ENCODE measurements at regions not wholly inside any gene's neighbourhood (a gene's known extent, or its start where the extent isn't known, plus 50 kb on each side); places are given as distances from the start of the nearest gene placed in this dataset.

GRCh38 chr3:139870000-139870675 is 64.8 kb upstream of the CLSTN2 start:
- Histone ChIP-seq H3K4me3 (replicated peaks; ENCODE audit: insufficient read depth, low read length) (no peak overlapping the region), H3K27me3 (ENCODE audit: insufficient read depth, poor library complexity, severe bottlenecking) (no peaks in the 10 kb centered on the region), H3K27ac (replicated peaks) (no peak overlapping the region)
- TF ChIP-seq REST (IDR thresholded peaks at IDR 0.05; ENCODE audit: insufficient replicate concordance, low read depth) (no peak), CTCF (IDR thresholded peaks at IDR 0.05; ENCODE audit: insufficient read depth, low read length) (no peak), SPI1 (IDR thresholded peaks at IDR 0.05; ENCODE audit: borderline replicate concordance, low read depth) (no peak), POLR2AphosphoS5 (IDR thresholded peaks at IDR 0.05; ENCODE audit: low read depth) (no peak), GABPA (IDR thresholded peaks at IDR 0.05; ENCODE audit: low read depth) (no peak)
- DNase-seq (ENCODE audit: low read depth in 1 of 2, low spot score in 1 of 2), result no peak

DNA sequence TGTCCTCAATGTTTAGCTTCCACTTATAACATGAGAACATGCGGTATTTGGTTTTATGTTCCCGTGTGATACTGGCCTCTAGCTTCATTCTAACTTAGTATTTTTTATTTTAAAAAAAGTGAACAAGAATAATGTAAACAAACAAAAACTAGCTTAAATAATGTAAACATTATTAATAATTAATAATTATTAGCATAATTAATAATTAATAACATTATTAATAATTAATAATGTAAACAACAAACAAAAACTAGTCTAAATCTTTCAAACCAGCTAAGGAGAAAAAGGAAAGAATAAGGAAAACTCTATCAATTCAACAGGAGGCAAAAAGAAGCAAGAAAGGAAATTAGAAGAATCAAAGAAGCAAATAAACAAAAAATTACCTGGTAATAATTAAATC is 66.2 kb upstream of the CLSTN2 start:
- no peak for DNase-seq (ENCODE audit: low read depth in 1 of 2, low spot score in 1 of 2)
- TF ChIP-seq SPI1 (IDR thresholded peaks at IDR 0.05; ENCODE audit: borderline replicate concordance, low read depth) (no peak), CTCF (IDR thresholded peaks at IDR 0.05; ENCODE audit: insufficient read depth, low read length) (no peak), POLR2AphosphoS5 (IDR thresholded peaks at IDR 0.05; ENCODE audit: low read depth) (no peak), GABPA (IDR thresholded peaks at IDR 0.05; ENCODE audit: low read depth) (no peak)
- no peak overlapping the region for H3K4me3 ChIP-seq (replicated peaks; ENCODE audit: insufficient read depth, low read length)
- no peak overlapping the region for H3K27ac ChIP-seq (replicated peaks)
- no peaks in the 10 kb centered on the region for H3K27me3 ChIP-seq (ENCODE audit: insufficient read depth, poor library complexity, severe bottlenecking)

- Histone ChIP-seq H3K4me3 (replicated peaks; ENCODE audit: insufficient read depth, low read length) (no peak overlapping the region), H3K27ac (replicated peaks) (no peak overlapping the region), H3K27me3 (ENCODE audit: insufficient read depth, poor library complexity, severe bottlenecking) (no peaks in the 10 kb centered on the region)
- no peak for DNase-seq (ENCODE audit: low read depth in 1 of 2, low spot score in 1 of 2)
- no peak for TF ChIP-seq SPI1 (IDR thresholded peaks at IDR 0.05; ENCODE audit: borderline replicate concordance, low read depth)
- no peak for TF ChIP-seq GABPA (IDR thresholded peaks at IDR 0.05; ENCODE audit: low read depth)
Observed at GRCh38 chr3:139848660-139849059, 86.3 kb upstream of the CLSTN2 start.

- no peak overlapping the region for H3K27ac ChIP-seq (replicated peaks)
- no peak overlapping the region for H3K4me3 ChIP-seq (replicated peaks; ENCODE audit: insufficient read depth, low read length)
- DNase-seq (ENCODE audit: low read depth in 1 of 2, low spot score in 1 of 2), result no peak
- H3K27me3 ChIP-seq (ENCODE audit: insufficient read depth, poor library complexity, severe bottlenecking), result no peaks in the 10 kb centered on the region
- no peak for TF ChIP-seq GABPA (IDR thresholded peaks at IDR 0.05; ENCODE audit: low read depth)
- TF ChIP-seq CTCF (IDR thresholded peaks at IDR 0.05; ENCODE audit: insufficient read depth, low read length), result no peak
- no peak for TF ChIP-seq REST (IDR thresholded peaks at IDR 0.05; ENCODE audit: insufficient replicate concordance, low read depth)
- TF ChIP-seq SPI1 (IDR thresholded peaks at IDR 0.05; ENCODE audit: borderline replicate concordance, low read depth), result no peak
- TF ChIP-seq POLR2AphosphoS5 (IDR thresholded peaks at IDR 0.05; ENCODE audit: low read depth), result no peak
Observed at GRCh38 chr3:139846729-139847128, 88.3 kb upstream of the CLSTN2 start.

Data from HL-60 (cell line).